Right ventricle myocardium inferior (tissue), 1 donor: ENCODE measurements at regions not wholly inside any gene's neighbourhood (a gene's known extent, or its start where the extent isn't known, plus 50 kb on each side); places are given as distances from the start of the nearest gene placed in this dataset.
"Not testable (repeated sequence)": the region's sequence is repeated elsewhere in the genome, so short reads cannot be mapped to it uniquely, and the experiment has no call there.

ENCODE experiments used
- ATAC-seq: fragments of 200-7000 bp; cut with Tn5 transposase; one replicate; pipeline ENCODE4 v1.9.1; 2020; ENCODE audit warnings: mild to moderate bottlenecking, moderate library complexity
- DNase-seq: peaks from one replicate; pipeline ENCODE4 v3.0.0; 2021; ENCODE audit errors: missing footprints
- intact Hi-C: fragments of 100-400 bp; cut with DNase I; formaldehyde crosslinking; loops from one replicate; pipeline ENCODE4 v1.11.0; 2022
- donor health status: DM: no; HTN: yes; CAD: no; lungs with severe emphysema.

DNA sequence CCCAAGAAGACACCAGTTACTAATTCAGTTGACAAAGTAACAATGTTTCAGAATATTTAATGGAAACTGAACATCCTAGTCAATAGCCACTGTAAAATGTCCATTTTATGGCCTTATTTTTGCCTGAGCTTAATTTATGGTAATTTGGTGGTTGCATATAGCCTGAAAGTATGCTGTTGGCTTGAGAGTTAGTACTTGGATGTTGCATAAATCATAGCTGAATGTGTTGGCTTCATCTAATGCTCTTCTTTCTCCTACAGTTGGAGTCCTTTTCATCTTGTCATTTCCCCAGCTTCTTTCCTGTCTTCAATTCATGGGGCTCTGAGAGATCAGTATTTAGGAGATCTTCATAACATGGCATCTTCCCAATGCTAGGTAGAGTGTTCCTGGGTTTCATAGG lies 164.6 kb downstream of the MAT2B start:
- DNase-seq (no peak), ATAC-seq (no peak)
- intact Hi-C loops = no loop called here

GRCh38 chr5:163677092-163677491 lies 171.7 kb downstream of the MAT2B start:
- ATAC-seq = no peak
- intact Hi-C loops = no loop called here
- DNase-seq = no peak

GRCh38 chr5:163682234-163682633 lies 176.8 kb downstream of the MAT2B start:
- no peak for DNase-seq
- intact Hi-C loops = no loop called here
- ATAC-seq = no peak

DNA sequence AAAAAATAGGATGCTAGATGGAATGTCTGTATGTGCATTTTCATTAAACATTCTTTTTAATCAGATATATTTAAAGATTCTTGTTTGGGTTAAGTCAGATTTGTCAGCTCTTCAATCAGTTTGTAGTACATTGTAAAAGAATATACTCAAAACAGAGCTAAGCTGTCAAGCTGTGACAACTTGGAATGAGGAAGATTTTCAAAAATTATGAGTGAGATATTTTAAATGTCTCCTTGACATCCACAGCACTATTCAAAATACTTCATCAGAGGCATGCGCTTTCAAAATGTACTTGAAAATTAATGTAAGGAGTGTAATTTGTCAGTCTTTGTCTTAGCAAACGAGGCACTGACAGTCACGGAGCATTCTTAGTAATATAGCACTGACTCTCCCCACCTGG lies 182.0 kb downstream of the MAT2B start:
- ATAC-seq (no peak), DNase-seq (no peak)
- intact Hi-C loops = no loop called here

DNA sequence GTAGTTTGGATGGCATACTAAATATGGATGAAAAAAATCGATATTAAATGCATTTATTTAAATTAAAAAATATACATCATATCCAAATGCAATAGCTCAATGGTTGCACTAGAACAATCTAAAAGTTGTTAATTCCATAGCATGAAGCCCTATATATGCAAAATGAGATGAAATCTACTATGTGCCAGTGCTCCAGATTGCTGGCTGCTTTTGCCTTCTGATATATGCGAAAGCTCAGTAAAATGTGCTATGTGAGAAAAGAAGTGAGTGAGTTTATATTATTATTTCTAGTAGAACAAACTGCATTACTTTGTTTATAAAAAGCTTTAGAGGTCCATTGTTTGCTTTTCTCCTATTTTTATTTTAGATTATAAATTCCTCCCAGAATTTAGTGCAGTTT lies 186.7 kb downstream of the MAT2B start:
- intact Hi-C loops = no loop called here
- DNase-seq = no peak
- no peak for ATAC-seq

DNA sequence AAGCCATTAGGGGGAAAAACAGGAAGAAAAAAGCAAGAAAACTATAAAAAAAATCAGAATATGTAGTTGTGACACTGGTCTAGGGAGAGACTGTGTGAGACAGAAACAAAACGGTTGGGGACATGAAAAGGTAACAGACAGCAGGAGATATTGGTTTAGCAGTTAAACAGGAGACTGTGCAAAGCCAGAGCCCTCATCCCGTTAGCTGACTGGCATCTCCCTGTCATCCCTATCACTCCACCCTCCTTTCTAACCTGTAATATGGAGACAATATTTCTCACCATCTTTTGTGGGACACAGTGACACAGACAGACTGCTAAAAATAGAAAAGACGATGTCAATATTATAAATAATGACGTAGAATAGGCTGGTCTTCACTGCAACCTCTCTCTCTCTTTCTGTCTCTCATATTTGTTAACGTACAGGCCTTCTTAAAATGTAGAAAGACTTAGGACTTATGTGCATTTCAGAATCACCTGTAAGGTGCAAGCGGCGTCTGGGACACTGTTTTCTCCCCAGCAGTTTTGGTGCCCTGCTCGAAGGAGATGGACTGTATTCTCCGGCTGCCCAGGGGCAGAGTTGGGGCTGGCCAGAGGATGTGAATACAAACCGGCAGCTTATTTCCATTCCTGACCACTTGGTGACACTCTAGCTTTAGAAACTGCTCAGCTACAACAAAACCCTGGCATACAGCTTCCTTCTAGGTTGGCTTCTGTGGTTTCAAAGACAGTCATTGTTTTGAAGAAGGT lies 190.6 kb downstream of the MAT2B start:
- intact Hi-C loops = loop anchor here (2.0 kb wide), 1 partner anchor 807 kb away; no protein-coding TSS in a partner anchor
- DNase-seq = no peak

DNA sequence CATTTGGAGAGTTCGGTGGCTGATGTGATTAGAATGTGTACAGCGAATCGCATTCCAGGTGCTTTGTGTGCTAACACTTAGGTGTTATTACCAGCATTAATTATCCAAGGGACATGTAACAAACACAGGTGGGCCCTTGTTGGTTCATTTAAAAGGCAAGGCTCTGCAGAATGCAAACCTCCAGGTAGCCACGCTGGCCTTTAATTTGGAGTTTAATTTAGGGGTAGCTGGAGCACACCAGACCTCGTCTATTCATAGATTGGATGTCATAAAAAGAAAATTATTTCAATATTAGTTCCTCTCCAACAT lies 191.1 kb downstream of the MAT2B start:
- ATAC-seq (no peak), DNase-seq (no peak)
- intact Hi-C loops = loop anchor here (2.0 kb wide), 1 partner anchor 806 kb away; no protein-coding TSS in a partner anchor

More for the DNA sequence above, 190.6 kb downstream of the MAT2B start:
- ATAC-seq = no peak

DNA sequence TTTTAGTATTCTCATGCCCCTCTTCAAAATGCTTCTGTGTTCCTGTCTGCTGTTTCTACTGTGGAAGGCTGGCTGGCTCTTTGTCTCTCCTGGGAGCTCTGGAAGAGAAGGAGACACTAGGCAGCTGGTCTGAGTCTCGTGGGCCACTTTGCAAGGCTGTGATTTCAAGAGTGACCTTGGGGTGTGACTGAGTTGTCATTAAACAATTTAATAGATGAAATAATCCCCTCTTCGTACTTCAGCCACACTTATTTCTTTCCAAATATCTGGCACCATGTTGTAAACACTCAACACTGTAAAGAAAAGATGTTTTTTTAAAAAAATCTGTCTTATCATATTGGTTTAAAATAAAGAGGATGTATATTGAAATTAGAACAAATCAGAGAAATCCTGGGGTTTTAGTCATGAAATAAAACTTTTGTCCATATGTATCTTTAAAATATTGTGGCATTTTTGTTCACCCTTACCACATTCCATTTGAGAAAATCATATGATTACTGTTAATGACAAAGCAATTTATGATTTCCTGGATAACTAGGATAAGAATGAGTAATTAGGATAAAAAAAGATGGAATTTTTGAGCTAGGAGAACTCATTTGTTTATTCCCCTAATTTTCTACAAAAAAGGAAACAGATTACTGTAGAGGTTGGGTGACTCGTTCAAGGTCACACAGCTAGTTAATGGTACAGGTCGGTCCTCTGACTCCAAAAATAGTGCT lies 200.8 kb downstream of the MAT2B start:
- DNase-seq (no peak), ATAC-seq (no peak)
- intact Hi-C loops = no loop called here

DNA sequence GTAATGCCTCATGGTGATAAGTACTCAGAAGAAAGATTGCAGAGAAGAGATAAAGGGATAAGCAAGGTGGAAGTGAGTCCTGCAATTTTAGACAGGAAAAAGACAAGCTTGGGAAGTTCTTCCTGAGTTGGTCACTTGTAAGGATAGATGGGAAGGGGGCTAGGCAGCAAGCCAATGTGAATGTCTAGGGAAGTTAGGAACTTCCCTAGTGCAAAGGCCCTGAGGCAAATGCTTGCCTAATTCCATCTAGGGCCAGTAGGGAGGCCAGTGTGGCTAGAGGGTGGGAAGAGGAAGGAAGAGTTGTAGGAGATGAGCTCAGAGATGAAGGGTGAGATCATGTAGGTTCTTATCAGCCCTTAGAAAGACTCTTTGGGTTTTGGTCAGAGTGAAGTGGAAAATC lies 206.6 kb downstream of the MAT2B start:
- DNase-seq = no peak
- intact Hi-C loops = no loop called here
- no peak for ATAC-seq

GRCh38 chr5:163718272-163718671 lies 212.9 kb downstream of the MAT2B start:
- DNase-seq (no peak), ATAC-seq (no peak)
- intact Hi-C loops = no loop called here

GRCh38 chr5:163724305-163724704 lies 218.9 kb downstream of the MAT2B start:
- intact Hi-C loops = no loop called here
- DNase-seq (no peak), ATAC-seq (no peak)

DNA sequence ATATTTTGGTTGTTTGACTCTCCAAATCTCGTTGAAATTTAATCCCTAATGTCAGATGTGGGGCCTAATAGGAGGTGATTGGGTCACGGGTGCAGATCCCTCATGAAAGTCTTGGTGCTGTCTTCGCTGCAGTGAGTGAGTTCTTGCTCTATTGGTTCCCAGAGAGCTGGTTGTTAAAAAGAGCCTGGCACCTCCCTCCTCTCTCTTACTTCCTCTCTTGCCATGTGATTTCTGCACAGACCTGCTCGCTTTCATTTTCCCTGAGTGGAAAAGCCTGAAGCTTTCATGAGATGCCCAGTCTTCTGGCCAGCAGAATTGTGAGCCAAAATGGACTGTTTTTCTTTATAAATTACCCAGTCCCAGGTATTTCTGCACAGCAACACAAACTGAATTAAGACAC lies 221.6 kb downstream of the MAT2B start:
- ATAC-seq (no peak), DNase-seq (no peak)
- intact Hi-C loops = no loop called here

GRCh38 chr5:163730206-163730756 lies 224.9 kb downstream of the MAT2B start:
- ATAC-seq (no peak), DNase-seq (no peak)
- intact Hi-C loops = no loop called here

- intact Hi-C loops = no loop called here
- ATAC-seq = no peak
- DNase-seq = no peak
These were observed 225.8 kb downstream of the MAT2B start for GRCh38 chr5:163731256-163731655.

DNA sequence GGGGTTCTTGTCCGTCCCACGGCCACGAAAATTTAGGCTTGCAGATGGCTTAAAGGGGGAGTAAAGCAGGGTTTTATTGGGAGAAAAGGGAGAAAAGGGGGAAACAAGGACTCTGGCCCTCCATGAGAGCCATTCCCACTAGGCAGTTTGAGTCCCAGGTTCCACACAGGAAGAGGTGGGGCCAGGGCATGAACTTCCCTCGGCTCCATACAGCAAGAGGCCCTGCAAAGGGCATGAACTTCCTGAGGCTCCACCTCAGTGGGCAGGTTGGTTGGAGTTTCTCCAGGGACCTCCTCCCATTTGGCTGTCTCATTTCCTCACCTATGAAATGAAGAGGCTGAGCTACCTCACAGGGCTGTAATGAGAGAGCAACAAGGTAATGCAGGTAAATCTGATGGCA lies 229.7 kb downstream of the MAT2B start:
- ATAC-seq = no peak
- intact Hi-C loops = no loop called here

GRCh38 chr5:163747586-163747985 lies 242.2 kb downstream of the MAT2B start:
- ATAC-seq (no peak), DNase-seq (no peak)
- intact Hi-C loops = no loop called here

More for the DNA sequence above, 229.7 kb downstream of the MAT2B start:
- DNase-seq = no peak

DNA sequence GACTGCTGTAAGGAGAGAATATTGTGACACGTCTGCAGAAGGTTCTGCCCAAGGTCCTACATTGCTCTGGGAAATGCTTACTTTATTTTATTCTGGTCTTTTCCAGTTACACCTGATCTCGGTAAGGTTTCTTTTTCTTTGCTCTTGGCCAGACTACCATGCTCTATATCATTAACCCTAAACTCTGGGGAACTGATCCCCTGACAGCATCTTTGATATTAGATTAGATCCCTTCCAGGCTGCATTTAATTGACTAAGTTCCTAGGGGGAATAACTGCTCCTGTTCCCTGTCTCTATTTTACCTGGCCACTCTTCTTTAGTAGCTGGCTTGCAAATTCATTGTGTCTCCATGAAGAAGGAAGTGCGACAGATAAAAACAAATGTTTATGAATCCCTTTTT lies 243.5 kb downstream of the MAT2B start:
- intact Hi-C loops = no loop called here
- ATAC-seq (no peak), DNase-seq (no peak)

DNA sequence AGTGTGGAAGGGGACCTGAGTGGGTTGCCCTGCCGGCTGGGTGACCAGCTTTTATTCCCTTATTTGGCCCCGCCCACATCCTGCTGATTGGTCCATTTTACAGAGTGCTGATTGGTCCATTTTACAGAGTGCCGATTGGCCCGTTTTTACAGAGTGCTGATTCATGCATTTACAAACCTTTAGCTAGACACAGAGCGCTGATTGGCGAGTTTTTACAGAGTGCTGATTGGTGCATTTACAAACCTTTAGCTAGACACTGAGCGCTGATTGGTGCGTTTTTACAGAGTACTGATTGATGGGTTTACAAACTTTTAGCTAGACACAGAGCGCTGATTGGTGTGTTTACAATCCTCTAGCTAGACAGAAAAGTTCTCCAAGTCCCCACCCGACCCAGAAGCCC lies 245.0 kb downstream of the MAT2B start:
- DNase-seq, intact Hi-C loops, ATAC-seq: not testable (repeated sequence)

DNA sequence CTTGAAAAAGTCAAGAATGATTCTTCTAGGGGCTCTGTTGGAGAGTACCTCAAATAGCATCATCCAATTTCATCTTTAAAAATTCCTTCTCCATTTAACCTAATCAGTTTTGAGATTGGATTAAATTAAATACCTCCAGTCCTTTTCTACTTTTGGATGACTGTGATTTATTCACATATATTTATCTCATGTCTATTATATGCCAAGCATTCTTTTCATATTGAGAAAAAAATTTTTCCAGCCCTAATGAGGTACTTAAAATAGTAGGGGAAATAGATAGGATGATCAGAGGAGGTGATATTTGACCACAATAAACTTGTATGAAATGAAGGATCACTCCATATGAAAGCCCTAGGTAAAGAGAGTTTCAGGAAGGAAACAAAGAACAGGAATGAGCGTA lies 250.1 kb downstream of the MAT2B start:
- intact Hi-C loops = no loop called here
- ATAC-seq (no peak), DNase-seq (no peak)

- no peak for ATAC-seq
- DNase-seq = no peak
- intact Hi-C loops = no loop called here
These were observed 250.8 kb downstream of the MAT2B start for GRCh38 chr5:163756170-163756569.
